ENCODE measurements at regions not wholly inside any gene's neighbourhood (a gene's known extent, or its start where the extent isn't known, plus 50 kb on each side); places are given as distances from the start of the nearest gene placed in this dataset.

DNA sequence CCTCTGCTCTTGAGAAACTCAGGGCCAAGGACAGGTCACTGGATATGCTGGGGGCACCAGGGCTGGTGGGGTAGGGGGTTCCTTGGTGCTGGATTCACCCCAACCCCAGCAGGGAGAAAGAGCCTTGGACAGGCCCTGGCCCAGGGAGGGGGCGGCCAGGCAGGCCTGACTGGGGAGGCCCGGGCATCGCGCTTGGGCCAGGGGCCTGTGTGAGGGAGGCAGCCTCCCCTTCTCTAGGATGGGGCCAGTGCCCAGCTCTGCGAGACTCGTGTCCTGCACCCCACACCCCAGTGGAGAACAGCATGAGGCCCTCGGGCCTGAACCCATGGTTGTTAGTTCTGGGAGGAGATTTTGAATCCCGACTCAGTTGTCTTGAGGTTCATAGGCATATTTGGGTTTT is 217.1 kb downstream of the ZNF248 start:
- TF ChIP-seq, protein P1, sequence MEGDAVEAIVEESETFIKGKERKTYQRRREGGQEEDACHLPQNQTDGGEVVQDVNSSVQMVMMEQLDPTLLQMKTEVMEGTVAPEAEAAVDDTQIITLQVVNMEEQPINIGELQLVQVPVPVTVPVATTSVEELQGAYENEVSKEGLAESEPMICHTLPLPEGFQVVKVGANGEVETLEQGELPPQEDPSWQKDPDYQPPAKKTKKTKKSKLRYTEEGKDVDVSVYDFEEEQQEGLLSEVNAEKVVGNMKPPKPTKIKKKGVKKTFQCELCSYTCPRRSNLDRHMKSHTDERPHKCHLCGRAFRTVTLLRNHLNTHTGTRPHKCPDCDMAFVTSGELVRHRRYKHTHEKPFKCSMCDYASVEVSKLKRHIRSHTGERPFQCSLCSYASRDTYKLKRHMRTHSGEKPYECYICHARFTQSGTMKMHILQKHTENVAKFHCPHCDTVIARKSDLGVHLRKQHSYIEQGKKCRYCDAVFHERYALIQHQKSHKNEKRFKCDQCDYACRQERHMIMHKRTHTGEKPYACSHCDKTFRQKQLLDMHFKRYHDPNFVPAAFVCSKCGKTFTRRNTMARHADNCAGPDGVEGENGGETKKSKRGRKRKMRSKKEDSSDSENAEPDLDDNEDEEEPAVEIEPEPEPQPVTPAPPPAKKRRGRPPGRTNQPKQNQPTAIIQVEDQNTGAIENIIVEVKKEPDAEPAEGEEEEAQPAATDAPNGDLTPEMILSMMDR (IDR thresholded peaks at IDR 0.05): no peak
- TF ChIP-seq POLR2A (IDR thresholded peaks at IDR 0.05) (no peak), EP300 (IDR thresholded peaks at IDR 0.05) (no peak), POLR2AphosphoS5 (IDR thresholded peaks at IDR 0.05) (no peak)
